AG10803 (cell line): ENCODE measurements at regions not wholly inside any gene's neighbourhood (a gene's known extent, or its start where the extent isn't known, plus 50 kb on each side); places are given as distances from the start of the nearest gene placed in this dataset.
A peak's percentile ranks its signal among the peaks of the same experiment; 100 is the strongest.
"Not testable (repeated sequence)": the region's sequence is repeated elsewhere in the genome, so short reads cannot be mapped to it uniquely, and the experiment has no call there.

Experiments used
- DNase-seq: peaks from one replicate; pipeline ENCODE4 v3.0.0; 2010; ENCODE audit warnings: low read depth
- H3K4me3 ChIP-seq: 2 replicates; pipeline ENCODE4 v1.5.1; 2011; ENCODE audit warnings: mild to moderate bottlenecking, low read length, control low read depth
- TF ChIP-seq, protein P1 (sequence below): conservative IDR thresholded peaks from 2 replicates; pipeline ENCODE4 v1.5.1; 2011; ENCODE audit warnings: mild to moderate bottlenecking, low read length, control low read depth, inconsistent platforms

DNA sequence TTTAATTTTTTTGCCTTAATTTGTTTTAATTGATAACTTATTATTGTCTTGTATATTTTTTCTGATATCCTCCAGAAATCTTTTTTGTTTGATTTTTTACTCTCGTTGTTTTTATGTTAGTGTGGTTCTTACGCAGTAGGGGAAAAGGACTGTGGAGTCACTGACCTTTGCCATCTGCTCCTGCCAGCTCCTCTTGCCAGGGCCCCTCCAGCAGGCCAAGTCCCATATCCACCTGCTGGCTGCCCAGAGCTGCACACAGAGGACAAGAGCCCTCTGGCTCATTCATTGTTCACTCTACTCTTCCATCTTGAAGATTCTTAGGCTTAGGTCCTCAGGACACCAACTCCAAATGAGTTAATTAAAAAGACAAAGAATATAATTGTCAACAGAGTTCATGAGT, 316.4 kb upstream of the DUSP10 start:
- TF ChIP-seq, protein P1, sequence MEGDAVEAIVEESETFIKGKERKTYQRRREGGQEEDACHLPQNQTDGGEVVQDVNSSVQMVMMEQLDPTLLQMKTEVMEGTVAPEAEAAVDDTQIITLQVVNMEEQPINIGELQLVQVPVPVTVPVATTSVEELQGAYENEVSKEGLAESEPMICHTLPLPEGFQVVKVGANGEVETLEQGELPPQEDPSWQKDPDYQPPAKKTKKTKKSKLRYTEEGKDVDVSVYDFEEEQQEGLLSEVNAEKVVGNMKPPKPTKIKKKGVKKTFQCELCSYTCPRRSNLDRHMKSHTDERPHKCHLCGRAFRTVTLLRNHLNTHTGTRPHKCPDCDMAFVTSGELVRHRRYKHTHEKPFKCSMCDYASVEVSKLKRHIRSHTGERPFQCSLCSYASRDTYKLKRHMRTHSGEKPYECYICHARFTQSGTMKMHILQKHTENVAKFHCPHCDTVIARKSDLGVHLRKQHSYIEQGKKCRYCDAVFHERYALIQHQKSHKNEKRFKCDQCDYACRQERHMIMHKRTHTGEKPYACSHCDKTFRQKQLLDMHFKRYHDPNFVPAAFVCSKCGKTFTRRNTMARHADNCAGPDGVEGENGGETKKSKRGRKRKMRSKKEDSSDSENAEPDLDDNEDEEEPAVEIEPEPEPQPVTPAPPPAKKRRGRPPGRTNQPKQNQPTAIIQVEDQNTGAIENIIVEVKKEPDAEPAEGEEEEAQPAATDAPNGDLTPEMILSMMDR, result no peak
- no peak for DNase-seq
- H3K4me3 ChIP-seq, result no peak overlapping the region

DNA sequence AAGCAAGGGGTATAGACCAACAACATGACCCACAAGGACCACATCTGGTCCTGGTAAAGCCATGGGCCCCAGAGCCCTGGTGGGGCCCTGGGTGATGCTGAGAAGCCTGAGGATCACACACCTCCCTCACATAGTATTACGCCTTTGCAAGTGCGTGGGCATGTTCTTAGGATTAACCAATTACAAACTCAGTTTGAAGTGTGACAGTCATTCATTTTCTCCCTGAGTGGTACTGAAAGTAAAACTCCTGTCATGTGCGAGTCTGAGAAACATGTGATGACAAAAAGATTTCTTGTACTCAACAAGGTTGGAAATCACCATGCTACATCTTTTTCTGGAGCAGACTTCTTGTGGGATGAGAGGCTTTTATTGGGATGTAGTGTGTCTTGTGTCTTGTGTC, 315.3 kb upstream of the DUSP10 start:
- H3K4me3 ChIP-seq, result no peak overlapping the region
- TF ChIP-seq, protein P1, result no peak
- no peak for DNase-seq

DNA sequence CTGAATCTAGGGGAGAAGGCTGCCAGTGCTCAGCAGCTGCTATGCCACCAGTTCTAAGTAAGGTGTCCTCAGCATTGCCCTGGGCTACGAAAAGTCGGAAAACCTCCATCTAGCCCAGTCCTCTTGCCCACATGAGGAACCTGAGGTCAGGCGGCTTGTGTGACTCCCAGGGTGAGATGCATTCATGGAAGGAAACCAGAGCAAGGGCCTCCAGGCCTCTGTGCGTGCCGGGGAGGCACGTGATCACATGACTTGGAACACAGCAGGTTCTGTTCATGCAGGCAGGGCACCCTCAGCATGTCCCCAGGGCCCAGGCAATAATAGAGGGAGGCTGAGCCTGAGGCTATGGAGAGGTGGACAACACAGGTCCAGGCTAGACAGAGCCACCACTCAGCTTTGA, 312.5 kb upstream of the DUSP10 start:
- no peak overlapping the region for H3K4me3 ChIP-seq
- no peak for DNase-seq
- TF ChIP-seq, protein P1, result no peak

DNA sequence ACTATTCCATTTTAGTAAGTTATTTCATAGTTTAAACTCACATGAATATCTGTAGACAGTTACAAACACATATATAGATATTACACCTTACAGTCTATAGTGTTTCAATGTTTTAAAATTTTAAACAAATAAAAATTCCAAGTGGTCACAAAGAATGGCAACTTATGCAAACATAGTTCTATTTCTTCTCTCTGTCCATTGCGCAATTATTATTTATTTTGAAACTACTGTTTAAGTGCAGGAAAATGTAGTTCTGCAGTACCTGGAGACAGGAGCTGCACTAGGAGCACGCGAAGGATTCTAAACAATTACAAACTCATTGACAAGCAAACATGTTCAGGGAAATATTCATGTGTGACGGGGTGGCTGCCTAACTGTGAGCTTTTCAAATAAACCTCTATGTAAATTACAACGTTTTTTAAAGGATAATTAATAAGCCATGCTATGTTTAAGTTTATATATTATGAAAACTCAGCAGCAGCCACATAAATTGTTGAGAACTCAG, 312.0 kb upstream of the DUSP10 start:
- no peak overlapping the region for H3K4me3 ChIP-seq
- TF ChIP-seq, protein P1, result no peak
- DNase-seq, result no peak

DNA sequence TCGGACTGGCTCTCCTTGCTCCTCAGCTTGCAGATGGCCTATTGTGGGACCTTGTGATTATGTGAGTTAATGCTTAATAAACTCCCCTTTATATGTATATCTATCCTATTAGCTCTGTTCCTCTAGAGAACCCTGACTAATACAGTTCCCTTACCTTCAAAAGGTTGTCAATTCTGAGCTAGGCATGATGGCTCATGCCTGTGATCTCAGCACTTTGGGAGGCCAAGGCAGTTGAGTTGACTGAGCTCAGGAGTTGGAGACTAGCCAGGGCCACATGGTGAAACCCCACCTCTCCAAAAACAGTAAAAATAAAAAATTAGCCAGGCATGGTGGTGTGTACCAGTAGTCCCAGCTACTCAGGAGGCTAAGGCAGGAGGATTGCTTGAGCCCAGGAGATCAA, 309.4 kb upstream of the DUSP10 start:
- DNase-seq, H3K4me3 ChIP-seq: not testable (repeated sequence)

DNA sequence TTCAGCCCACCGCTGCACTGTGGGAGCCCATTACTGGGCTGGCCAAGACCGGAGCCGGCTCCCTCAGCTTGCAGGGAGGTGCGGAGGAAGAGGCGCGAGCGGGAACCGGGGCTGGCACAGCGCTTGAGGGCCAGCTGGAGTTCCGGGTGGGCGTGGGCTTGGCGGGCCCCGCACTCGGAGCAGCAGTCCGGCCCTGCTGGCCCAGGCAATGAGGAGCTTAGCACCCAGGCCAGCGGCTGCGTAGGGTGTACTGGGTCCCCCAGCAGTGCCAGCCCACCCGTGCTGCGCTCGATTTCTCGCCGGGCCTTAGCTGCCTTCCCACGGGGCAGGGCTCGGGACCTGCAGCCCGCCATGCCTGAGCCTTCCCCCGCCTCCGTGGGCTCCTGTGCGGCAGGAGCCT, 307.8 kb upstream of the DUSP10 start:
- not testable (repeated sequence) for DNase-seq

DNA sequence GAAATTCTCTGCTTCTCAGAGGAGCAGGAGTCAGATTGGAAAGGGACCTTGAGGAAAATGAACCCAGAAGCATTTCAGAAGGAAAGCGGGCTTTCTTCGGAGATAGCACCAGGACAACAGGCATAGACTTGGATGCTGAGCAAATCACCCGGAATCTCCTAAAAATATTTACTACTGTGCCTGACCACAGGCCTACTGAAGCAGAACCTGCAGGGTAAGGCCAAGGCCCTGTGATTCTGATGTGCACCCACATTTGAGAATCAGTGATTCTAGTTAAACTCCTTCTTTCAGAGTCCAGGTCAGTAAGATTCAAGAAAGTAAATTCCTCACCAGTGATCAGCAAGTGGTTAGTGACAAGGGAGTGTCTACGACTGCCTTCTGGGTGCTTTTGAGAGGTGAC, 307.3 kb upstream of the DUSP10 start:
- DNase-seq, result no peak
- H3K4me3 ChIP-seq, result no peak overlapping the region
- TF ChIP-seq, protein P1, result no peak

More for the DNA sequence above, 307.8 kb upstream of the DUSP10 start:
- H3K4me3 ChIP-seq, result not testable (repeated sequence)

DNA sequence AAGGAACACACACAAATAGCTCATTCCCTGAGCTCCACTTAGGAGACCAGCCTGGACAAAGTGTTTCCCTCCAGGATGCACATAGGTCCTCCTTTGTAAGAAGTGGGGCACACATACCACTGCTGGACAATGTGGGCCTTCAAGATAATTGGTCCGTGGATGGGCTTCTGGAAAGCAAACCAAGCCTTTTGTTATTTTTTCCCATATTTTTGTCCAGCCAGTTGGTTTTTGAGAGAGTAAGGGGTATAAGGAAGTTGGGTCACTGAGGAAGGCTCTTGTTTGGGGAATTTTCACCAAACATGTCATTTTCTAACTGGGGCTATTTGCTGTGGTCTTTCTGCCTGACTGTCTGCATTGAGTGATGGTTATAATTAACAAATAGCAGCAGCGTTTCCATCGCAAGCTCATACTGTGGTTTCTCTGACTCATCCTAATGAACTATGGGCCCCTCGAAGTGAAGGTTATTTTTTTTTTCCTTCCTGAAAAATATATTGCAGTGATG, 306.3 kb upstream of the DUSP10 start:
- H3K4me3 ChIP-seq, result no peak overlapping the region
- DNase-seq, result peak; percentile 77
- TF ChIP-seq, protein P1, result no peak
